ENCODE measurements at regions not wholly inside any gene's neighbourhood (a gene's known extent, or its start where the extent isn't known, plus 50 kb on each side); places are given as distances from the start of the nearest gene placed in this dataset.

GRCh38 chr11:15745266-15745665 lies 611.1 kb downstream of the SOX6 start:
- DNase-seq = no peak

DNA sequence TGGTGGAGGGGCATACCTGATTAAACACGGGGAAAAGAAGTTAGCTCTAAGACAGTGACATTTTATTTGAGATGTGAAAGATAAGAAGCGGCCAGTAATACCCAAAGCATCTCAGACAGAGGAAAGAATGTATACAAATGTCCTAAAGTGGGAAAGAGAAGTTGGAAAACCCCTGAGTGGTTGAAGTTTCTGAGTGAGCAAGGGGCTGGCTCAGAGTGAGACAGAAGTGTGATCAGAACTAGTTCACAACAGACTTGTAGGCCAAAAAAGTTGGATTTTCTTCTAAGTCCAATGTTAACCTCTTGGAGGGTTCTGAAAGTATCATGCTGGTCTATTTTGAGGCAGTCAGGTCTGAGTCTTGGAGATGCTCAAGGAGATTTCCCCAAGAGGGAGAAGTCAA lies 608.7 kb downstream of the SOX6 start:
- DNase-seq = no peak

DNA sequence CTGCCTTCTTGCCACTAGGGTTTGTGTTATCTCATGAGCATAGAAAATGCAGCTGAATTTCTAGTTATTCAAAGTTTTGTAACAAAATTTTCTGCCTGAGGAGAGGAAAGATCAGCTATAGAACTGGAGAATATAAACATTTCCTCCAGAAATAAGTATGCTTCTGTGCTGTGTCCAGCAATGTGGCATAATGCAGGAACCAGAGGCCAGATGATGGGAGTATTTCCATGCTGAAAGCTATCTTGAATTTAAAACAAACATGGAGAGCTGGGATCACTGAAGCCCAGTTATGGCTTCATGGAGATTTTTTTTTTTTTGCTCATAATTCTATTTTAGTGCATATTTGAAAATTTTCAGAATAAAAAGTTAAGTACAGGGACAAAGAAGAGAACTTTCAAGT lies 608.2 kb downstream of the SOX6 start:
- no peak for DNase-seq

DNA sequence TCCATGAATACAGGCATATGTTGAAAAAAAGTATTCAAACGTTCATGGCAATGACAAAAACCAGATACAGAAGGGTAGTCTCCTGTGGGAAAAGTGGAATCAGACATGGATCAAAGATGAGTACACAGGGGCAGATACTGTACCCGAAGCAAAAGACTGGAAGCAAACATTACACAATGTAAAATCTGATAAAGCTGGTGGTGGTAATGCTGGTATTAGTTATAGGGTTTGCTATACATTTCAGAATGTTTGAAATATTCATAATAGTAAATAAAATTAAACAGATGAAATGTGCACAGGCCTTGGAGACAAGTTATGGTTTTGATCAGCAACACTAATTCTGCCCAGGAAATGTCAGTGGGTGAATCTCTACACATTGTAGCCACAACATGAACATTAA lies 607.6 kb downstream of the SOX6 start:
- DNase-seq = no peak

DNA sequence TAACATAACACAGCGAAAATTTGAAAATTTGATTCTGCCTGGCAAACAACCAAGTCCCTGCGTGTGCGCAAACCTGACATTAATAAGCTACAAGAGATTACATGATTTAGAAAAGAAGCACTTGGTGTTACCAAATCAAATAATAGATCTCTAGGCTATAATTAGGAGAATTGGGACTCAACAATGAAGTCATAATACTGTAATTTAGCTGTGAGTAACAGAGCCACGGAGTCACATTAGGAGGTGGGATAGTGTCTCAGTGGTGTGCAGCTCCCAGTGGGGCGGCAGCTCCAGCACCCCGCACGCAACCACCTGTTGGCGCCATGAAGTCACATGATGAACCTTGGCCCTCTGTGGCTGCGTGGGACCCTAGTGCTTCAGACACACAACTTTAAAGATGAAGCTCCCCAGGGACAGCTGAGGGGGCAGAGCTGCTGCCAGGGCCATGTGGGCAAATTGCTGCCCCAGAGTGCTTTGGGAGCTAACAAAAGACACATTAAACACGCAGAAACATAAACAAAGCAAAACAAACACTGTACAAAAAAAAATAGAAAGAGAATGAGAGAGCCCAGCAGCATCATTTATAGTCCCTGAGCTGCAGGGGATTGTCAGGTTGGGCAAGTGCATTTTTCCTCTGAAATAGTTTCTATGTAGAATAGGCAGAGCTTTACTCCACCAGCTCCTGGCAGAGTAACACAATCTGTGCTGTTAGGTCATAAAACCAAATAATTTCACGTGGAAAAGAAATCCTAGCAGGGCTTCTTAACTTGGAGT lies 605.6 kb downstream of the SOX6 start:
- no peak for DNase-seq

DNA sequence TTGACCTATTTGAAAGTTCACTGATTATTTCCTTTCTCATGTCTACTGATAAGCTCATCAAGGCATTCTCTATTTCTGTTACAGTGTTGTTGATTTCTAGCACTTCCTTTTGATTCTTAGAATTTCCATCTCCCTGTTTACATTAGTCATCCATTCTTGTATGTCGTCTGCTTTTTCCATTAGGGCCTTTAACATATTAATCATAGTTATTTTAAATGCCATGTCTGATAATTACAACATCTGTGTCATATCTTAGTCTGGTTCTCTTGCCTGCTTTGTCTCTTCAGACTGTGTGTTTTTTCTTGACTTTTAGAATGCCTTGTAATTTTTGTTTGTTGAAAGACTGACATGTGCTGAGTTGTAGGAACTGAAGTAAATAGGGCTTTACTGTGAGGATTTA lies 602.1 kb downstream of the SOX6 start:
- no peak for DNase-seq

GRCh38 chr11:15757048-15757698 lies 599.2 kb downstream of the SOX6 start:
- no peak for DNase-seq

GRCh38 chr11:15758857-15759465 lies 597.4 kb downstream of the SOX6 start:
- no peak for DNase-seq

DNA sequence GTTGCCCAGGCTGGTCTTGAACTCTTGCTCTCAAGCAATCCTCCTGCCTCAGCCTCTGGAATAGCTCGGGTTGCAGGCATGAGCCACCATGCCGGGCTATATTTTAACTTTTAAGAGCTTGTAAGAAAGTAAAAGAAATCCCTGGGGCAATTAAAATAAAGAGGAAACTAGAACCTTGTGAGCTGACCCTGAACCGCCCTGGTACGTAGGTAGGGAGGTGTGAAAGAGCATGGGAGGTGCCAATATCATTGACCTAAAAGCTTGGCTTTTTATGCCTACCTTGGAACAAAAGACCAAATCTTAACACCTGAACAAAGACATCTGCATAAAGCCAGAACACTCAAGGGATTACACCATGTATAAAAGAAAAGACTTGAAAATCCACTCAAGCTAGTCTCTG lies 595.1 kb downstream of the SOX6 start:
- DNase-seq = no peak

DNA sequence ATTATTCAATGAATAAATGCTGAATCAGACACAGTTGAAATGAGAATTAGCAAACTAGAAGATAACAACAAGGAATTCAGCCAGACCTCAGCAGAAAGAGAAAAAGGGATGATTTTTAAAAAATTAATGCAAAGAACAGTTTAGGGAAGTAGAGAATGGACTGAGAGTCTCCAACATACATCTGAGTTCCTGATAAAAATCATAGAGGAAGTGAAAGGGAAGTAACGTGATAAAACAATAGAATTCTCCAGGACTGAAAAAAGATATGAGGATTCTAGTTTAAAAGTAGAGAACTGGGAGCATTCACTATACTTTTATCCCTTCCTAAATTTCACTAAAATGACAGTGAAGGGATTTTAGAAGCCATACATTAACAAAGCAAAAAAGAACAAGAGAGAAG lies 592.0 kb downstream of the SOX6 start:
- no peak for DNase-seq

- no peak for DNase-seq
Observed at GRCh38 chr11:15764948-15765347, 591.4 kb downstream of the SOX6 start.

DNA sequence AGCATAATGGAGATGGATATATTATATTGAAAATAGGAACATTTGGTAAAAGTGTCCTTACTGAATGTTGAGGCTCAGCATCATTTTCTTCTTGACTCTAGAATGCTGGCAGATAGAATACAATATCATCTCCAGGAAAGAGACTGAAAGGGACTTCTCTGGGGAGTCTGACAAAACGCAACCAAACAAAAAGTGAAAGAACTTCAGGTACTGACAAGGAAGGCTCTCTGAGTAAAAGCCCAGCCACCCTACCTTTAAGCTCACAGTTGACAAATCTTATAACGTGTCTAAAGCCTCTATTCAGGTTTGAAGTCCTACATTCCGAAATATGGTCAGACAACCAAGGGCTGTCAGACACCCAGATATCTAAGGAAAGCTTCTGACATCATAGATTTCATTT lies 590.8 kb downstream of the SOX6 start:
- DNase-seq = no peak

- no peak for DNase-seq
Observed at GRCh38 chr11:15768321-15768720, 588.0 kb downstream of the SOX6 start.

- DNase-seq = no peak
Observed at GRCh38 chr11:15769203-15769602, 587.1 kb downstream of the SOX6 start.

- DNase-seq = no peak
Observed at GRCh38 chr11:15770798-15771414, 585.4 kb downstream of the SOX6 start.

DNA sequence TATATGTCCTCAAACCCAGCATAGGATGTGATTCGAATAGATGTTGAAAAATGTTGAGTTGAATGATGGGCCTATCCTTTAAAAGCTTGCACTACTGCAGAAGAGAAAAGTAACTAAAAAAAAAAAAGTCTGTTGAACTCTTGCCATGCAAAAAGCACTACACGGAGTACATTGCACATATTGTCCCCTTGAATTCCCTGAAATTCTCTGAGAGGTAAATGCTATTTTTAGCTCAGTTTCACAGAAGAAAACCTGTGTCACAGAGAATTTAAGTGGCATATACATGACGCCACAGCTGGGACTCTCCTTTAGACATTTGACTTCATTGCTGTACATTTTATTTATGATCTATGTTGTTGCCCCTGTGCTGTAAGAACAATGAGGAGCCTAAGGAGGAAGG lies 583.8 kb downstream of the SOX6 start:
- no peak for DNase-seq

DNA sequence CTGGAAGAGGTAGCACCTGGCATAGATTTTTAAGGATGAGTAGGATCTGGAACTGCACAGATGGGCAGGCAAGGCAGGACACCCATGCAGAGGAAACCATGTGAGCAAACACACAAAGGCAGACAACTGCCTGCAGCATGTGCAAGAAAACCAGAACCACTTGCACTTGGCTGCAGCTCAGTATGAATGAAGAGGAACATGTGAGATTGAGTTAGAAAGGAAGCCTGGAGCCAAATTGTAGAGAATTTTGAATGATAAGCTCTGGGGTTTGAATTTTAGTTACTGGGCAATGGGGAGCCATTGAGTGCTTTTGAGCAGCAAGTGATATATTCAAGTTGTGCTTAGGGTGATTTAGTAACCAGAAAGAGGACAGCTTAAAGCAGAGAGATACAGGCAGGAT lies 583.4 kb downstream of the SOX6 start:
- DNase-seq = no peak

DNA sequence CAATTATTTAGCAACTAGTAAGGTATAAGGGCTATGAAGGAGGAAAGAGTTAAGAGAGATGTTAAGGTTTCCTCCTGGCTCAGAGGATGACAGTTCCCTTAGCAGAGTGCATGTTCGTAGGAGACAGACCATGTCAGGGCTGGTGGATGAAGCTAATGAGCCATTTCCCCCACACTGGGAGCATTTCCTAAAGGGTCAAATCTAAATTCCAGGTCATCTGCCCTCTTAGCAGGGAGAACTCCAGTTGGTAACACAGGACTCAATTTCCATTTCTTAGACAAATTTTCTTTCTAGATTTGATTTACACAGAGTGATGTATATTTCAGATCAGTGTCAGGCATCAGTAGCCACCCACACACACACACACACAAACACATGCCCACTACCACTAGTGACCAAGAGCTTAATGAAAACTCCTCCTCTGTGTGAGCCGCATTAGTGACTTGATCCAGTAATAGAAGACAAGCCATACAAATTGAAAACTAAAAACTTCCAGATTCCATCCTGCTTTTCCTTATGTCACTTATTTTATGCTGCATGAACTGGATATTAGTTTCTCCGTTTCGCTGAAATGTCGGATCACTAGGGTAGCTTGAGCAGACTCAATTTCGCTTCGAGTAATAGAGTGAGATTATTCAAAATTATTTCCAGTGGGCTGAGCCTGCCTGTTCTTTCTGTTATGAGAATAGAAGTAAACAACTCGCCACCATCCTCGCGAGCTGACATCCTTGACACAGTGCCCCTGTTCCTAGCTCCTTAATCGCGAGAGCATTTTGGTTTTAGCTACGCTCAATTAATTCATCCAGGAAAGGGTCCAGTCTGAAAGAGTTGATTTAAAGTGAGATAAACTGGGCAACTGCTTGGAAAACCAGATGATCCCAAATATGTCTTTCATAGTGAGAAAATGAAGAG lies 582.6 kb downstream of the SOX6 start:
- DNase-seq = no peak

DNA sequence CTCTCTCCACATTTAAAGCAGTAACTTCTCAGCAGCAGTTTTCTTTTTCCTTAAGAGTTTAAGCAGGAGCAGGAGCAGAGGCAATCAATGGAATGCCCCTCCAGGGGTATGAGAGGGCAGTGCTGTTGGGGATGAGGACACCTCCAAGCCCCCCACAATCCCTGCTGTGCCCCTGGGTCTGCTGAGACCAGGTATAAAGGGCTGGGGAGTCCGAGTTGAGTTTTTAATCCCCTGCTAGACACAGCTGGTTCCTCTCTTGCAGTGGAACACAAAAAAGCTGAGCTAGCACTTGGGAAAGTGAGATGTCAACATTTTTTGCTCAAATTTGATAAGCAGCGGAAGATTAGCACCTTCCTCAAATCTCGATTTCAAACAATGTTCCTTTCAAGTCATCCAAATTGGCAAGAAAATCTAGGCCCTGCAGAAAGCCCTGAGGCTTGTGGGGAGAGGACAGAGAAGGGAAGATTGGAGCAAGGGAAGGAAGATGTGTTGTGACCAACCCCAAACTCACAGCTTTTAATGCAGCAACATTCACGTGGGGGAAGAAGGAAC lies 581.9 kb downstream of the SOX6 start:
- DNase-seq = no peak

GRCh38 chr11:15775015-15775541 lies 581.3 kb downstream of the SOX6 start:
- no peak for DNase-seq

- DNase-seq = no peak
Observed at GRCh38 chr11:15775797-15776196, 580.5 kb downstream of the SOX6 start.

- no peak for DNase-seq
Observed at GRCh38 chr11:15776366-15776765, 580.0 kb downstream of the SOX6 start.

Data from bone marrow (tissue), 2 donors.